CD14-positive monocyte (primary cell): ENCODE measurements at regions not wholly inside any gene's neighbourhood (a gene's known extent, or its start where the extent isn't known, plus 50 kb on each side); places are given as distances from the start of the nearest gene placed in this dataset.

ENCODE experiments used
- DNase-seq, 3 donors: peaks; one replicate each; pipeline ENCODE4 v3.0.0-alpha.2; 2011 to 2022
- H2AFZ ChIP-seq: 2 replicates; pipeline ENCODE4 v1.6.0; 2012; ENCODE audit warnings: mild to moderate bottlenecking, low read depth, low read length, inconsistent platforms; ENCODE audit not compliant: insufficient read depth, poor library complexity, severe bottlenecking
- H3K27ac ChIP-seq, 2 donors: 1 replicate in 1 of 2; 2 replicates in 1 of 2; pipeline ENCODE4 v1.5.1; 2012 to 2013; ENCODE audit warnings: low read length in 2 of 2, control low read depth in 1 of 2, inconsistent platforms in 1 of 2, low read depth in 1 of 2, mild to moderate bottlenecking in 1 of 2
- H3K27me3 ChIP-seq, 2 donors: one replicate each; pipeline versions ENCODE4 v1.6.0 to v1.6.1; 2011 to 2013; ENCODE audit warnings: low read length in 2 of 2; ENCODE audit not compliant: control insufficient read depth in 2 of 2, insufficient read depth in 2 of 2
- H3K36me3 ChIP-seq, 2 donors: replicated peaks in 1 of 2; 1 replicate in 1 of 2; 2 replicates in 1 of 2; pipeline versions ENCODE4 v1.5.1 to v1.6.1; 2012 to 2013; ENCODE audit warnings: low read length in 2 of 2, control low read depth in 1 of 2, inconsistent platforms in 1 of 2, mild to moderate bottlenecking in 1 of 2; ENCODE audit not compliant: insufficient read depth in 2 of 2, control insufficient read depth in 1 of 2
- H3K4me1 ChIP-seq, 2 donors: 1 replicate in 1 of 2; 2 replicates in 1 of 2; pipeline versions ENCODE4 v1.5.1 to v1.6.1; 2012 to 2013; ENCODE audit warnings: low read length in 2 of 2, control low read depth in 1 of 2, inconsistent platforms in 1 of 2, mild to moderate bottlenecking in 1 of 2, moderate library complexity in 1 of 2; ENCODE audit not compliant: insufficient read depth in 2 of 2, control insufficient read depth in 1 of 2
- H3K4me2 ChIP-seq: replicated peaks from 2 replicates; pipeline ENCODE3; 2012; ENCODE audit warnings: low read length, moderate library complexity, mild to moderate bottlenecking; ENCODE audit not compliant: poor library complexity, severe bottlenecking; ENCODE audit errors: extremely low read depth
- H3K4me3 ChIP-seq, 3 experiments: fragments of 200-600 bp in 1 of 3; sonication (generic) in 1 of 3; replicated peaks in 1 of 3; 1 replicate in 2 of 3; 2 replicates in 1 of 3; pipeline ENCODE4 v1.5.1; 2011 to 2013; ENCODE audit warnings: low read length in 3 of 3, mild to moderate bottlenecking in 3 of 3, control low read depth in 2 of 3, low read depth in 2 of 3, inconsistent platforms in 1 of 3, moderate library complexity in 1 of 3
- H3K79me2 ChIP-seq: 2 replicates; pipeline ENCODE4 v1.6.0; 2012; ENCODE audit warnings: mild to moderate bottlenecking, control low read depth, inconsistent platforms, low read length, moderate library complexity; ENCODE audit not compliant: insufficient read depth
- H3K9ac ChIP-seq: 2 replicates; pipeline ENCODE4 v1.6.0; 2017; ENCODE audit warnings: low read length, mild to moderate bottlenecking; ENCODE audit not compliant: insufficient read depth, poor library complexity, severe bottlenecking
- H3K9me3 ChIP-seq, 2 donors: replicated peaks in 1 of 2; 1 replicate in 1 of 2; 2 replicates in 1 of 2; pipeline versions ENCODE4 v1.5.1 to v1.6.1; 2012 to 2013; ENCODE audit warnings: low read length in 2 of 2, control low read depth in 1 of 2; ENCODE audit not compliant: control insufficient read depth in 1 of 2, insufficient read depth in 1 of 2
- H4K20me1 ChIP-seq: 2 replicates; pipeline ENCODE4 v1.6.0; 2012; ENCODE audit warnings: mild to moderate bottlenecking, low read length, control low read depth, moderate library complexity; ENCODE audit not compliant: insufficient read depth
- H3K27ac Mint-ChIP-seq, 7 donors: one replicate each; pipeline ENCODE4 v1.8.0; 2020; ENCODE audit warnings: mild to moderate bottlenecking in 7 of 7, mixed read lengths in 7 of 7, moderate library complexity in 6 of 7, inconsistent platforms in 2 of 7
- H3K27me3 Mint-ChIP-seq, 3 donors: one replicate each; pipeline ENCODE4 v1.8.0; 2021 to 2022; ENCODE audit warnings: low read depth in 3 of 3, mild to moderate bottlenecking in 3 of 3, mixed read lengths in 3 of 3, moderate library complexity in 3 of 3, inconsistent platforms in 1 of 3
- H3K36me3 Mint-ChIP-seq, 2 donors: one replicate each; pipeline ENCODE4 v1.8.0; 2020; ENCODE audit warnings: mixed read lengths in 2 of 2, inconsistent platforms in 1 of 2, mild to moderate bottlenecking in 1 of 2
- H3K4me1 Mint-ChIP-seq: one replicate; pipeline ENCODE4 v1.8.0; 2020; ENCODE audit warnings: mild to moderate bottlenecking, mixed read lengths
- H3K4me3 Mint-ChIP-seq, 2 donors: one replicate each; pipeline ENCODE4 v1.8.0; 2020; ENCODE audit warnings: mild to moderate bottlenecking in 2 of 2, mixed read lengths in 2 of 2, moderate library complexity in 1 of 2
- H3K9me3 Mint-ChIP-seq, 7 donors: one replicate each; pipeline ENCODE4 v1.8.0; 2020 to 2022; ENCODE audit warnings: mixed read lengths in 7 of 7, mild to moderate bottlenecking in 6 of 7, moderate library complexity in 6 of 7, inconsistent platforms in 2 of 7
- CTCF ChIP-seq: fragments of 200-600 bp; IDR thresholded peaks from one replicate; pipeline ENCODE4 v1.8.0; 2022; ENCODE audit warnings: antibody characterized with exemption, mild to moderate bottlenecking
- WGBS: methylation state at CpG from one replicate; pipeline ENCODE4 v1.1.5; 2013; ENCODE audit warnings: missing lambda C conversion rate; ENCODE audit not compliant: insufficient coverage; 5-methylcytosine and 5-hydroxymethylcytosine counted together
- intact Hi-C, 2 donors: fragments of 100-400 bp; cut with micrococcal nuclease; formaldehyde crosslinking; loops; one replicate each; pipeline versions ENCODE4 v1.15.0 to v1.15.1; 2023

GRCh38 chr2:19784456-19784855, 117.3 kb downstream of the TTC32 start:
- Histone ChIP-seq H3K27ac (no peak overlapping the region), H3K9me3 (no peaks in the 10 kb centered on the region), H4K20me1 (no peaks in the 10 kb centered on the region), H3K4me2 (no peak overlapping the region), H3K4me1 (peaks cover 13 to 15% of the 10 kb centered on the region in 2 donors), H3K36me3 (no peaks in the 10 kb centered on the region), H3K9ac (no peak overlapping the region), H2AFZ (no peak overlapping the region), H3K4me3 (no peak overlapping the region), H3K79me2 (no peaks in the 10 kb centered on the region), H3K27me3 (no peaks in the 10 kb centered on the region)
- TF ChIP-seq CTCF, result no peak
- peaks cover 2 to 6% (median 3%) of the 10 kb centered on the region in 3 donors for H3K27me3 Mint-ChIP-seq
- intact Hi-C loops, result no loop called here
- H3K9me3 Mint-ChIP-seq, result peaks cover 0 to 7% (median 2%) of the 10 kb centered on the region in 7 donors
- H3K27ac Mint-ChIP-seq, result peak overlapping the region in 1 of 7 donors; percentile 12
- H3K4me3 Mint-ChIP-seq, result no peak overlapping the region
- no peak for DNase-seq
- 96% methylated on average over 4 of the region's 5 CpGs for WGBS
- no peaks in the 10 kb centered on the region for H3K36me3 Mint-ChIP-seq
- H3K4me1 Mint-ChIP-seq, result peaks cover 15% of the 10 kb centered on the region

DNA sequence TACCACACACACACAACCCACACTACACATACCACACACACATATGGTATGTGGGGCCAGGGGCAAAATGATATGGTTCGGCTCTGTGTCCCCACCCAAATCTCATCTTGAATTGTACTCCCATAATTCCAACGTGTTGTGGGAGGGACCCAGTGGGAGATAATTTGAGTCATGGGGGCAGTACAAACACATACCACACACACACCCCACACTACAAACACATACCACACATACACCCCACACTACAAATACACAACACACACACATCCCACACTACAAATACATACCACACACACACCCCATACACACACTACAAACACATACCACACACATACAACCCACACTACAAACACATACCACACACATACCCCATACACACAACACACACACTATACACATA, 117.8 kb downstream of the TTC32 start:
- H3K27ac ChIP-seq, result no peak overlapping the region
- no peak for DNase-seq
- H3K4me1 ChIP-seq, result peaks cover 13 to 15% of the 10 kb centered on the region in 2 donors
- Mint-ChIP-seq H3K27me3 (peaks cover 1 to 6% (median 3%) of the 10 kb centered on the region in 3 donors), H3K27ac (no peak overlapping the region), H3K4me3 (no peak overlapping the region), H3K4me1 (peaks cover 15% of the 10 kb centered on the region), H3K36me3 (no peaks in the 10 kb centered on the region), H3K9me3 (peaks cover 0 to 8% (median 2%) of the 10 kb centered on the region in 7 donors)
- no peaks in the 10 kb centered on the region for H3K79me2 ChIP-seq
- H4K20me1 ChIP-seq, result no peaks in the 10 kb centered on the region
- H3K4me2 ChIP-seq, result no peak overlapping the region
- H3K9me3 ChIP-seq, result no peaks in the 10 kb centered on the region
- no peak overlapping the region for H2AFZ ChIP-seq
- H3K4me3 ChIP-seq, result no peak overlapping the region
- TF ChIP-seq CTCF, result no peak
- H3K27me3 ChIP-seq, result no peaks in the 10 kb centered on the region
- no CpG with 5 or more reads among the region's 2 CpGs for WGBS
- intact Hi-C loops, result no loop called here
- H3K36me3 ChIP-seq, result no peaks in the 10 kb centered on the region
- no peak overlapping the region for H3K9ac ChIP-seq
